Body of pancreas (tissue), 4 donors: ENCODE measurements at regions not wholly inside any gene's neighbourhood (a gene's known extent, or its start where the extent isn't known, plus 50 kb on each side); places are given as distances from the start of the nearest gene placed in this dataset.

Source experiments
- CTCF ChIP-seq, 7 experiments: fragments of 450-650 bp in 4 of 7; fragments of 200-600 bp in 3 of 7; sonication (generic) in 3 of 7; IDR thresholded peaks; one replicate each; pipeline ENCODE4 v1.5.1; 2016 to 2019; ENCODE audit warnings: antibody characterized with exemption in 7 of 7
- POLR2A ChIP-seq, 3 donors: fragments of 450-650 bp; IDR thresholded peaks; one replicate each; pipeline ENCODE4 v1.6.1; 2016; ENCODE audit warnings: antibody characterized with exemption in 3 of 3, mild to moderate bottlenecking in 2 of 3

GRCh38 chr1:83129107-83129506, 869.8 kb downstream of the TTLL7 start:
- no peak for TF ChIP-seq POLR2A (IDR thresholded peaks at IDR 0.05)
- no peak for TF ChIP-seq CTCF (IDR thresholded peaks at IDR 0.05)
